Dendritic cell treated with granulocyte-macrophage colony-stimulating factor and Interleukin-4, amounts not matched to agents 40 ng/mL and 50 ng/mL, for 4 days (primary cell): ENCODE measurements at regions not wholly inside any gene's neighbourhood (a gene's known extent, or its start where the extent isn't known, plus 50 kb on each side); places are given as distances from the start of the nearest gene placed in this dataset.

Experiments used
- H3K27ac Mint-ChIP-seq: one replicate; pipeline ENCODE4 v1.8.0; 2022; ENCODE audit warnings: mild to moderate bottlenecking, mixed read lengths
- H3K27me3 Mint-ChIP-seq: one replicate; pipeline ENCODE4 v1.8.0; 2022; ENCODE audit warnings: mild to moderate bottlenecking, mixed read lengths
- H3K36me3 Mint-ChIP-seq: one replicate; pipeline ENCODE4 v1.8.0; 2022; ENCODE audit warnings: low read depth, mixed read lengths
- H3K4me1 Mint-ChIP-seq: one replicate; pipeline ENCODE4 v1.8.0; 2022; ENCODE audit warnings: low read depth, mixed read lengths
- H3K4me3 Mint-ChIP-seq: one replicate; pipeline ENCODE4 v1.8.0; 2022; ENCODE audit warnings: mild to moderate bottlenecking, moderate library complexity, mixed read lengths
- H3K9me3 Mint-ChIP-seq: one replicate; pipeline ENCODE4 v1.8.0; 2022; ENCODE audit warnings: mixed read lengths
- intact Hi-C: fragments of 100-400 bp; cut with micrococcal nuclease; formaldehyde crosslinking; loops from one replicate; pipeline ENCODE4 v1.15.0; 2022

GRCh38 chr1:208866386-208866955 is 622.3 kb upstream of the PLXNA2 start:
- Mint-ChIP-seq H3K9me3 (no peaks in the 10 kb centered on the region), H3K27me3 (no peaks in the 10 kb centered on the region), H3K36me3 (no peaks in the 10 kb centered on the region), H3K4me3 (no peak overlapping the region), H3K4me1 (no peaks in the 10 kb centered on the region), H3K27ac (no peak overlapping the region)
- intact Hi-C loops = no loop called here

DNA sequence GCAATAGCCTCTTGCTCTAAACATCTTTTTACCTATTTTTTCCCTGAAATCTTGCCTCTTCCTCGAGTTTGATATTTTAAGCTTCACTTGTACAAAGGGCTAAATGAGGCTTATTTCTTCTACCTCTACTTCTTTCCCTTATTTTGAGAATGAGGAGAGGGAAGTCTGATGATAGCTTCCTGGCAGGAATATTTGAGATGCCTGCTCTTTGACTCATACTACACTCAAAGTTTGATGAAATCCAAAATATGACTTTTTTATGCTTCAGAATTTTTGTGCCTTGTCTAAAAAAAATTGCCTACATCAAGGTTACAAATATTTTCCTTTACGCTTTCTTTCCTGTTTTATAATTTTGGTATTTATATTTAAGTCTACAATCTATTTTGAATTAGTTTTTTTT is 624.4 kb upstream of the PLXNA2 start:
- Mint-ChIP-seq H3K27me3 (no peaks in the 10 kb centered on the region), H3K4me3 (no peak overlapping the region), H3K36me3 (no peaks in the 10 kb centered on the region), H3K9me3 (peaks cover 2% of the 10 kb centered on the region), H3K27ac (no peak overlapping the region), H3K4me1 (no peaks in the 10 kb centered on the region)
- intact Hi-C loops = no loop called here

GRCh38 chr1:208874915-208875314 is 630.7 kb upstream of the PLXNA2 start:
- H3K36me3 Mint-ChIP-seq = no peaks in the 10 kb centered on the region
- no peaks in the 10 kb centered on the region for H3K4me1 Mint-ChIP-seq
- intact Hi-C loops = no loop called here
- H3K4me3 Mint-ChIP-seq = no peak overlapping the region
- peaks cover 9% of the 10 kb centered on the region for H3K9me3 Mint-ChIP-seq
- H3K27me3 Mint-ChIP-seq = no peaks in the 10 kb centered on the region
- no peak overlapping the region for H3K27ac Mint-ChIP-seq

- Mint-ChIP-seq H3K27ac (no peak overlapping the region), H3K9me3 (peaks cover 3% of the 10 kb centered on the region), H3K36me3 (no peaks in the 10 kb centered on the region), H3K4me3 (no peak overlapping the region), H3K27me3 (no peaks in the 10 kb centered on the region), H3K4me1 (no peaks in the 10 kb centered on the region)
- intact Hi-C loops = no loop called here
Measured at GRCh38 chr1:208879022-208879421, 634.8 kb upstream of the PLXNA2 start.

- no peak overlapping the region for H3K4me3 Mint-ChIP-seq
- H3K27ac Mint-ChIP-seq = no peak overlapping the region
- H3K27me3 Mint-ChIP-seq = no peaks in the 10 kb centered on the region
- intact Hi-C loops = no loop called here
- no peaks in the 10 kb centered on the region for H3K9me3 Mint-ChIP-seq
- no peaks in the 10 kb centered on the region for H3K36me3 Mint-ChIP-seq
- no peaks in the 10 kb centered on the region for H3K4me1 Mint-ChIP-seq
Measured at GRCh38 chr1:208880433-208881100, 636.4 kb upstream of the PLXNA2 start.

- Mint-ChIP-seq H3K4me1 (no peaks in the 10 kb centered on the region), H3K27me3 (no peaks in the 10 kb centered on the region), H3K27ac (no peak overlapping the region), H3K9me3 (no peaks in the 10 kb centered on the region), H3K36me3 (no peaks in the 10 kb centered on the region), H3K4me3 (no peak overlapping the region)
- intact Hi-C loops = no loop called here
Measured at GRCh38 chr1:208885060-208885459, 640.9 kb upstream of the PLXNA2 start.

DNA sequence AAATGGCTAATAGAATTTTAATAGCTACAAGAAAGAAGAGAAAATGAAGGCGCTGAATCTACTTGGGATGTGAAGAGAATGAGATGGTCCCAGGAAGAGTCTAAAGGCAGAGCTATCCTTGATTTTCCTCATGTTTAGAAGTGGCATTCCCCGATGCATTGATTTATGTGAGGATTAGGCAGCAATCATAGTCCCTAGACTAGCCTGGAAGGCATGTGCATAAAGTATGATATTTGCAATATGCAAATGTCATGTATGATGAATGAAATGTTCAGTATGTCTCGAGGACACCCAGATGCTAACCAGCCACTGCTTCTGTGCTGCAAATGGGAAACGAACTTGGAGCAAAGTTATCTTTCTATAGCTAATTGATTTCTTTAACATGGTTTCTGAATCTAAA is 641.5 kb upstream of the PLXNA2 start:
- Mint-ChIP-seq H3K9me3 (no peaks in the 10 kb centered on the region), H3K27me3 (no peaks in the 10 kb centered on the region), H3K4me3 (no peak overlapping the region), H3K27ac (no peak overlapping the region), H3K36me3 (no peaks in the 10 kb centered on the region), H3K4me1 (no peaks in the 10 kb centered on the region)
- intact Hi-C loops = no loop called here

- intact Hi-C loops = no loop called here
- H3K27ac Mint-ChIP-seq = no peak overlapping the region
- no peaks in the 10 kb centered on the region for H3K27me3 Mint-ChIP-seq
- H3K4me3 Mint-ChIP-seq = no peak overlapping the region
- H3K9me3 Mint-ChIP-seq = no peaks in the 10 kb centered on the region
- no peaks in the 10 kb centered on the region for H3K4me1 Mint-ChIP-seq
- no peaks in the 10 kb centered on the region for H3K36me3 Mint-ChIP-seq
Measured at GRCh38 chr1:208888376-208888775, 644.2 kb upstream of the PLXNA2 start.

GRCh38 chr1:208892147-208892546 is 648.0 kb upstream of the PLXNA2 start:
- H3K9me3 Mint-ChIP-seq = no peaks in the 10 kb centered on the region
- no peak overlapping the region for H3K4me3 Mint-ChIP-seq
- intact Hi-C loops = no loop called here
- no peaks in the 10 kb centered on the region for H3K27me3 Mint-ChIP-seq
- H3K4me1 Mint-ChIP-seq = no peaks in the 10 kb centered on the region
- no peak overlapping the region for H3K27ac Mint-ChIP-seq
- no peaks in the 10 kb centered on the region for H3K36me3 Mint-ChIP-seq

GRCh38 chr1:208893251-208893650 is 649.1 kb upstream of the PLXNA2 start:
- Mint-ChIP-seq H3K4me1 (no peaks in the 10 kb centered on the region), H3K36me3 (no peaks in the 10 kb centered on the region), H3K9me3 (no peaks in the 10 kb centered on the region), H3K27ac (no peak overlapping the region), H3K4me3 (no peak overlapping the region), H3K27me3 (no peaks in the 10 kb centered on the region)
- intact Hi-C loops = no loop called here

DNA sequence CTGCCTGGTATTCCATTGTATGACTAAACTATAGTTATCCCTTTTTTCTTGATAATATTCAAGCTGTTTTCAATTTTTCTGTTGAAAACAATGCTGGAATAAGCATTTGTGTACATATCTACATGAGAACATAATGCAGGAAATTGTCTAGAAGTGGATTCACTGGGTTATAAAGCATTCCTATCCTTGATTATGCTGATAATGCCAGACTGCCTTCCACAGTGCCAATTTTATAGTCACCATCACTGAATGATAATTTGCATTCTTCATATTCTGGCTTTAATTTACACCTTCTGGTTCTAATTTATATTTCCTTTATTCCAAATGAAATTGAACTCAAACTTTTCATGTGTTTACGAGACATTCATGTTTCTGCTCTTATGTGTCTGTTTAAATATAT is 651.0 kb upstream of the PLXNA2 start:
- Mint-ChIP-seq H3K4me1 (no peaks in the 10 kb centered on the region), H3K27ac (no peak overlapping the region), H3K36me3 (no peaks in the 10 kb centered on the region), H3K4me3 (no peak overlapping the region), H3K27me3 (no peaks in the 10 kb centered on the region), H3K9me3 (peaks cover 10% of the 10 kb centered on the region)
- intact Hi-C loops = no loop called here

DNA sequence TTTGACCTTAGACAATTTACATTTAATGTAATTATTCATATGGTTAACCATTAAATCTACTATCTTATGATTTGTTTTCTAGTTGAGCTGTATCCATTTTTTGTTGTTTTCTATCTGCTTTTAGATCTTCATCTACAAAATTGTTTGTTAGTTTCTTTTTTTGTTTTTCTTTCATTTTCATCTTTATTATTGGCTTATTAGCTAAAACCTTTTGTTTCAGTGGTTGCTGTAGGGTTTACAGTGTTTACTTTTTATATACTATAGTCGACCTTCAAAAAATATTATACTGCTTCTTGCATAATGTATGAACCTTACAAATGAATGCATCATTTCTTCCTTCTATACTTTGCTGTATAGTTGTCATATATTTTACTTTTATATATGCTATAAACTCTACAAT is 651.6 kb upstream of the PLXNA2 start:
- no peaks in the 10 kb centered on the region for H3K36me3 Mint-ChIP-seq
- intact Hi-C loops = no loop called here
- no peak overlapping the region for H3K4me3 Mint-ChIP-seq
- H3K9me3 Mint-ChIP-seq = peaks cover 10% of the 10 kb centered on the region
- no peaks in the 10 kb centered on the region for H3K27me3 Mint-ChIP-seq
- no peaks in the 10 kb centered on the region for H3K4me1 Mint-ChIP-seq
- no peak overlapping the region for H3K27ac Mint-ChIP-seq

DNA sequence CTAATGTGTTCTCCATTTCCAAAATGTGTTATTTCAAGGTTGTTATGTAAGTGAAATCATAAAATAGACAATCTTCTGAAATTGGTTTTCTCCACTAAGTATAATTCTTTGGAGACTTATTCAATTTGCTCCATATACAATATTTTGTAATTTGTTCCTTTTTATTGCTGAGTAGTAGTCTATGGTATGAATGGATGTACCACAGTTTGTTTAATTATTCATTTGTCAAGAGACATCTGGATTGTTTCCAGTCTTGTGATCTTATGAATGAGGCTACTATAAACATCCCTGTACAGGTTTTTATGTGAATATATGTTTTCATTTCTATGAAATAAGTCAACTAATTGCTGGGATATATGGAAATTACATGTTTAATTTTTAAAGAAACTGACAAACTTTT is 652.6 kb upstream of the PLXNA2 start:
- H3K36me3 Mint-ChIP-seq = no peaks in the 10 kb centered on the region
- H3K4me1 Mint-ChIP-seq = no peaks in the 10 kb centered on the region
- intact Hi-C loops = no loop called here
- peaks cover 10% of the 10 kb centered on the region for H3K9me3 Mint-ChIP-seq
- H3K27ac Mint-ChIP-seq = no peak overlapping the region
- H3K4me3 Mint-ChIP-seq = no peak overlapping the region
- H3K27me3 Mint-ChIP-seq = no peaks in the 10 kb centered on the region

- Mint-ChIP-seq H3K4me1 (no peaks in the 10 kb centered on the region), H3K36me3 (no peaks in the 10 kb centered on the region), H3K27ac (no peak overlapping the region), H3K9me3 (peaks cover 10% of the 10 kb centered on the region), H3K4me3 (no peak overlapping the region), H3K27me3 (no peaks in the 10 kb centered on the region)
- intact Hi-C loops = no loop called here
Measured at GRCh38 chr1:208899438-208899837, 655.3 kb upstream of the PLXNA2 start.

DNA sequence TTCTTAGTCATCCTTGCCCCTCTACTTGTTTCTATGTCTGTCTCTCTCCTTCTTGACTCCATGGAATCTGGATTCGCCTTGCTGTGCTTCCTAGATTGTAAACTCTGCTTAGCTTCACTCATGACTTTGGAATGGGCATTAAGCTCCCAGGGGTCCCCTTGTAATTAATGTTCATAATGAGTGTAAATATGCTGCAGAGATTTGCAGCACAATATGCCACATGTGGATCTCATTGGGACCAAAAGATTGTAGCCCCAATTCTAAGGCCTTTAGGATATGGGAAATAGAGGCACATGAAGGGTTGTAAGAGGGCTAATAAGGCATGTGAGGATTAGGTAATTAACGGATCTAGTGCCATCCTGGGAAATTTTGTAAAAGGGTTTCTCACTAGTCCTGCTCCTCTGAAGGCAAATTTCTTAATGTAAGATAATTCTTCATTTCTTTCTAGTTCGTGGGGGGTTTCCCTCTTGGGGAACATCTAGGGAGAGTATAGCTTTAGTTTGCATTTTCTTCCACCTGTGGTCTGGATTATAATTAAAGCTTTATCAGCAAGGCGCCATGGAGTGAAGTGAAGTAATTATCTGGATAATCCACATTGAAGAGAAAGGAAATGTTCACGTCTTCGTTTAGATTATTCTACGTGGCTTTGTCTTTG is 659.2 kb upstream of the PLXNA2 start:
- Mint-ChIP-seq H3K4me1 (no peaks in the 10 kb centered on the region), H3K27me3 (no peaks in the 10 kb centered on the region), H3K9me3 (peaks cover 10% of the 10 kb centered on the region), H3K27ac (no peak overlapping the region), H3K36me3 (no peaks in the 10 kb centered on the region), H3K4me3 (no peak overlapping the region)
- intact Hi-C loops = no loop called here
